CD4-positive, alpha-beta memory T cell (primary cell): ENCODE measurements at regions not wholly inside any gene's neighbourhood (a gene's known extent, or its start where the extent isn't known, plus 50 kb on each side); places are given as distances from the start of the nearest gene placed in this dataset.
"Not testable (repeated sequence)": the region's sequence is repeated elsewhere in the genome, so short reads cannot be mapped to it uniquely, and the experiment has no call there.

ENCODE experiments used
- CTCF ChIA-PET: fragments of 350-600 bp; sonication (Branson Sonifier 250); formaldehyde crosslinking; loops from one replicate; lab custom pipeline; 2021; ENCODE audit warnings: inconsistent platforms; ENCODE audit not compliant: partially characterized antibody; lab: Charles Lee
- POLR2A ChIA-PET: fragments of 350-600 bp; sonication (Branson Sonifier 250); formaldehyde crosslinking; loops from one replicate; lab custom pipeline; 2021; ENCODE audit not compliant: partially characterized antibody; lab: Charles Lee
- DNase-seq, 5 donors: peaks; one replicate each; pipeline versions ENCODE4 v3.0.0 to v3.0.0-alpha.2; 2020 to 2022; ENCODE audit warnings: mixed read lengths in 1 of 5
- H3K27ac ChIP-seq: one replicate; pipeline ENCODE4 v1.7.0; 2013; ENCODE audit warnings: low read depth, low read length
- H3K27me3 ChIP-seq: 2 replicates; pipeline ENCODE4 v1.7.0; 2013; ENCODE audit warnings: mild to moderate bottlenecking, low read length, moderate library complexity; ENCODE audit not compliant: insufficient read depth
- H3K36me3 ChIP-seq: 2 replicates; pipeline ENCODE4 v1.7.0; 2013; ENCODE audit warnings: mild to moderate bottlenecking, low read length, moderate library complexity; ENCODE audit not compliant: insufficient read depth
- H3K4me1 ChIP-seq: 2 replicates; pipeline ENCODE4 v1.7.0; 2013; ENCODE audit warnings: mild to moderate bottlenecking, low read length, moderate library complexity; ENCODE audit not compliant: insufficient read depth
- H3K4me3 ChIP-seq, 2 donors: one replicate each; pipeline ENCODE4 v1.7.0; 2013; ENCODE audit warnings: low read length in 2 of 2, mild to moderate bottlenecking in 1 of 2
- H3K9me3 ChIP-seq, 2 donors: one replicate each; pipeline ENCODE4 v1.7.0; 2013; ENCODE audit warnings: low read length in 2 of 2, control low read depth in 1 of 2; ENCODE audit not compliant: control insufficient read depth in 1 of 2
- H3K27ac Mint-ChIP-seq, 7 donors: one replicate each; pipeline ENCODE4 v1.8.0; 2020 to 2021; ENCODE audit warnings: mixed read lengths in 7 of 7, mild to moderate bottlenecking in 6 of 7, inconsistent platforms in 3 of 7, moderate library complexity in 3 of 7
- H3K27me3 Mint-ChIP-seq, 2 donors: one replicate each; pipeline ENCODE4 v1.8.0; 2020 to 2021; ENCODE audit warnings: mixed read lengths in 2 of 2
- H3K36me3 Mint-ChIP-seq, 2 donors: one replicate each; pipeline ENCODE4 v1.8.0; 2020 to 2021; ENCODE audit warnings: mixed read lengths in 2 of 2, inconsistent platforms in 1 of 2, mild to moderate bottlenecking in 1 of 2
- H3K4me1 Mint-ChIP-seq, 4 donors: one replicate each; pipeline ENCODE4 v1.8.0; 2020 to 2021; ENCODE audit warnings: mixed read lengths in 4 of 4, mild to moderate bottlenecking in 1 of 4
- H3K4me3 Mint-ChIP-seq, 8 donors: one replicate each; pipeline ENCODE4 v1.8.0; 2020 to 2021; ENCODE audit warnings: mixed read lengths in 8 of 8, mild to moderate bottlenecking in 7 of 8, moderate library complexity in 6 of 8, inconsistent platforms in 3 of 8
- H3K9me3 Mint-ChIP-seq, 8 donors: one replicate each; pipeline ENCODE4 v1.8.0; 2020 to 2021; ENCODE audit warnings: mixed read lengths in 8 of 8, mild to moderate bottlenecking in 5 of 8, inconsistent platforms in 3 of 8, moderate library complexity in 1 of 8
- intact Hi-C: fragments of 100-400 bp; cut with micrococcal nuclease; formaldehyde crosslinking; loops from one replicate; pipeline ENCODE4 v1.15.1; 2023

GRCh38 chr6:151181706-151182363, 57.9 kb upstream of the AKAP12 start:
- Histone ChIP-seq H3K27ac (no peak overlapping the region), H3K27me3 (no peaks in the 10 kb centered on the region), H3K4me1 (no peaks in the 10 kb centered on the region), H3K36me3 (no peaks in the 10 kb centered on the region), H3K4me3 (no peak overlapping the region), H3K9me3 (no peaks in the 10 kb centered on the region)
- ChIA-PET POLR2A (no interaction called here), CTCF (no interaction called here)
- Mint-ChIP-seq H3K36me3 (no peaks in the 10 kb centered on the region), H3K9me3 (peaks cover 0 to 4% (median 0%) of the 10 kb centered on the region in 8 donors), H3K4me1 (no peaks in the 10 kb centered on the region), H3K4me3 (no peak overlapping the region), H3K27me3 (peaks cover 11 to 13% of the 10 kb centered on the region in 2 donors), H3K27ac (no peak overlapping the region)
- DNase-seq = no peak
- intact Hi-C loops = no loop called here

- H3K36me3 ChIP-seq, H3K27me3 ChIP-seq, H3K36me3 Mint-ChIP-seq, H3K4me3 ChIP-seq, H3K4me3 Mint-ChIP-seq, H3K9me3 ChIP-seq, H3K4me1 ChIP-seq, H3K27ac Mint-ChIP-seq, H3K9me3 Mint-ChIP-seq, CTCF ChIA-PET, intact Hi-C loops, H3K27ac ChIP-seq, H3K4me1 Mint-ChIP-seq, DNase-seq, POLR2A ChIA-PET: not testable (repeated sequence)
- peaks cover 7 to 11% of the 10 kb centered on the region in 2 donors for H3K27me3 Mint-ChIP-seq
These were observed 56.8 kb upstream of the AKAP12 start for GRCh38 chr6:151182958-151183357.

GRCh38 chr6:151185148-151185547, 54.6 kb upstream of the AKAP12 start:
- Histone ChIP-seq H3K9me3 (no peaks in the 10 kb centered on the region), H3K4me3 (no peak overlapping the region), H3K36me3 (no peaks in the 10 kb centered on the region), H3K27me3 (no peaks in the 10 kb centered on the region), H3K27ac (no peak overlapping the region), H3K4me1 (no peaks in the 10 kb centered on the region)
- CTCF ChIA-PET = no interaction called here
- H3K4me3 Mint-ChIP-seq = no peak overlapping the region
- intact Hi-C loops = no loop called here
- peaks cover 0 to 4% (median 0%) of the 10 kb centered on the region in 8 donors for H3K9me3 Mint-ChIP-seq
- H3K27ac Mint-ChIP-seq = no peak overlapping the region
- H3K4me1 Mint-ChIP-seq = no peaks in the 10 kb centered on the region
- DNase-seq = no peak
- POLR2A ChIA-PET = no interaction called here
- peaks cover 3 to 6% of the 10 kb centered on the region in 2 donors for H3K27me3 Mint-ChIP-seq
- H3K36me3 Mint-ChIP-seq = no peaks in the 10 kb centered on the region

GRCh38 chr6:151186306-151186705, 53.5 kb upstream of the AKAP12 start:
- POLR2A ChIA-PET = no interaction called here
- Mint-ChIP-seq H3K4me3 (no peak overlapping the region), H3K9me3 (peaks cover 0 to 4% (median 0%) of the 10 kb centered on the region in 8 donors), H3K27me3 (peaks cover 4 to 6% of the 10 kb centered on the region in 2 donors), H3K36me3 (no peaks in the 10 kb centered on the region), H3K4me1 (no peaks in the 10 kb centered on the region), H3K27ac (no peak overlapping the region)
- Histone ChIP-seq H3K4me3 (no peak overlapping the region), H3K27ac (no peak overlapping the region), H3K27me3 (no peaks in the 10 kb centered on the region), H3K36me3 (no peaks in the 10 kb centered on the region), H3K9me3 (no peaks in the 10 kb centered on the region), H3K4me1 (no peaks in the 10 kb centered on the region)
- intact Hi-C loops = no loop called here
- DNase-seq = no peak
- CTCF ChIA-PET = no interaction called here

GRCh38 chr6:151186804-151187330, 52.9 kb upstream of the AKAP12 start:
- Histone ChIP-seq H3K27ac (no peak overlapping the region), H3K9me3 (no peaks in the 10 kb centered on the region), H3K27me3 (no peaks in the 10 kb centered on the region), H3K4me1 (no peaks in the 10 kb centered on the region), H3K4me3 (no peak overlapping the region), H3K36me3 (no peaks in the 10 kb centered on the region)
- Mint-ChIP-seq H3K9me3 (peaks cover 0 to 4% (median 0%) of the 10 kb centered on the region in 8 donors), H3K27ac (no peak overlapping the region), H3K4me3 (no peak overlapping the region), H3K4me1 (no peaks in the 10 kb centered on the region), H3K27me3 (peaks cover 4% of the 10 kb centered on the region in 2 donors), H3K36me3 (no peaks in the 10 kb centered on the region)
- CTCF ChIA-PET = no interaction called here
- intact Hi-C loops = no loop called here
- no peak for DNase-seq
- POLR2A ChIA-PET = no interaction called here
